ENCODE measurements at regions not wholly inside any gene's neighbourhood (a gene's known extent, or its start where the extent isn't known, plus 50 kb on each side); places are given as distances from the start of the nearest gene placed in this dataset.
A peak's percentile ranks its signal among the peaks of the same experiment; 100 is the strongest.
"Not testable (repeated sequence)": the region's sequence is repeated elsewhere in the genome, so short reads cannot be mapped to it uniquely, and the experiment has no call there.

- Mint-ChIP-seq H3K4me1 (no peaks in the 10 kb centered on the region), H3K27me3 (no peaks in the 10 kb centered on the region), H3K4me3 (no peak overlapping the region), H3K9me3 (peaks cover 0 to 13% of the 10 kb centered on the region in 2 donors), H3K36me3 (no peaks in the 10 kb centered on the region), H3K27ac (no peak overlapping the region)
- no peak for DNase-seq
- ATAC-seq (replicated peaks), result peak in 1 of 2 donors; percentile 12
Measured at GRCh38 chr9:85443190-85443598, 298.6 kb downstream of the AGTPBP1 start.

DNA sequence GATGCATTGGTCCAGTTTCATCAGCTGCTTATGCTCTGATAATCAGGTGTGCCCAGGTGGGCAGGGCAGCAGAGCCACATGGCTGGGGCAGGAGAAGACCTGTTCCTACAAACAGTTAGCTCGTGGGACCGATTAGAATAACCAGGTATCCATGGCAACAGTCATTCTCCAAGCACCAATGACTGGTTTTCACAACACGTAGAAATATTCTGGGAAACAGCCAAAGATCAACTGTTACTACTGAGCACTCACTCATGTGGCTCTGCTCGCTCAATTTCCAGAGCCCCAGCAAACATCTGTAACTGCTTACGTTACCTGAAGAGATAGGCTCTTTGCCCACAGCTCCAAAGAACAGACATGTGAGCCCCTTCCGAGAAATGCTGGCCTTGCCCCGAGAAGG, 302.0 kb downstream of the AGTPBP1 start:
- no peak for DNase-seq
- Mint-ChIP-seq H3K9me3 (peaks cover 0 to 6% of the 10 kb centered on the region in 2 donors), H3K4me3 (no peak overlapping the region), H3K27me3 (peaks cover 0 to 2% of the 10 kb centered on the region in 2 donors), H3K4me1 (no peaks in the 10 kb centered on the region), H3K36me3 (no peaks in the 10 kb centered on the region), H3K27ac (no peak overlapping the region)
- no peak for ATAC-seq (replicated peaks)

DNA sequence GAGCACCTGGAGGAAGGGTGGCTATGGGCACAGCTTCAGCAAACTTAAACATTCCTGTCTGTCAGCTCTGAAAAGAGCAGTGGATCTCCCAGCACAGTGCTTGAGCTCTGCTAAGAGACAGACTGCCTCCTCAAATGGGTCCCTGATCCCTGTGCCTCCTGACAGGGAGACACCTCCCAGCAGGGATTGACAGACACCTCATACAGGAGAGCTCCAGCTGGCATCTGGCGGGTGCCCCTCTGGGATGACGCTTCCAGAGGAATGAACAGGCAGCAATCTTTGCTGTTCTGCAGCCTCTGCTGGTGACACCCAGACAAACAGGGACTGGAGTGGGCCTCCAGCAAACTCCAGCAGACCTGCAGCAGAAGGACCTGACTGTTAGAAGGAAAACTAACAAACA, 307.8 kb downstream of the AGTPBP1 start:
- DNase-seq; ATAC-seq (replicated peaks); H3K4me3 Mint-ChIP-seq; H3K9me3 Mint-ChIP-seq; H3K4me1 Mint-ChIP-seq; H3K27ac Mint-ChIP-seq; H3K36me3 Mint-ChIP-seq: not testable (repeated sequence)
- H3K27me3 Mint-ChIP-seq, result peaks cover 2 to 10% of the 10 kb centered on the region in 2 donors

- peaks cover 7 to 14% of the 10 kb centered on the region in 2 donors for H3K27me3 Mint-ChIP-seq
- not testable (repeated sequence) for H3K4me1 Mint-ChIP-seq; H3K9me3 Mint-ChIP-seq; H3K4me3 Mint-ChIP-seq; H3K36me3 Mint-ChIP-seq; DNase-seq; H3K27ac Mint-ChIP-seq; ATAC-seq (replicated peaks)
Measured at GRCh38 chr9:85433551-85433950, 308.2 kb downstream of the AGTPBP1 start.

DNA sequence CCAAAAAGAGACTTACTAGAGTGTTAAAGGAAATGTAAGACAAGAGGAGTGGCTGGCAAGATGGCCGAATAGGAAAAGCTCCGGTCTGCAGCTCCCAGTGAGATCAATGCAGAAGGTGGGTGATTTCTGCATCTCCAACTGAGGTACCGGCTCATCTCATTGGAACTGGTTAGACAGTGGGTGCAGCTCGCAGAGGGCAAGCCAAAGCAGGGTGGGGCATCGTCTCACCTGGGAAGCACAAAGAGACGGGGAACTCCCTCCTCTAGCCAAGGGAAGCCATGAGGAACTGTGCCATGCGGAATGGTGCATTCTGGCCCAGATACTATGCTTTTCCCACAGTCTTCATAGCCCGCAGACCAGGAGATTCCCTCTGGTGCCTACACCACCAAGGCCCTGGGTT, 308.7 kb downstream of the AGTPBP1 start:
- no peaks in the 10 kb centered on the region for H3K36me3 Mint-ChIP-seq
- no peak overlapping the region for H3K4me3 Mint-ChIP-seq
- ATAC-seq (replicated peaks) (no peak), DNase-seq (no peak)
- peaks cover 0 to 1% of the 10 kb centered on the region in 2 donors for H3K9me3 Mint-ChIP-seq
- no peak overlapping the region for H3K27ac Mint-ChIP-seq
- H3K4me1 Mint-ChIP-seq, result no peaks in the 10 kb centered on the region
- H3K27me3 Mint-ChIP-seq, result peaks cover 7 to 14% of the 10 kb centered on the region in 2 donors

DNA sequence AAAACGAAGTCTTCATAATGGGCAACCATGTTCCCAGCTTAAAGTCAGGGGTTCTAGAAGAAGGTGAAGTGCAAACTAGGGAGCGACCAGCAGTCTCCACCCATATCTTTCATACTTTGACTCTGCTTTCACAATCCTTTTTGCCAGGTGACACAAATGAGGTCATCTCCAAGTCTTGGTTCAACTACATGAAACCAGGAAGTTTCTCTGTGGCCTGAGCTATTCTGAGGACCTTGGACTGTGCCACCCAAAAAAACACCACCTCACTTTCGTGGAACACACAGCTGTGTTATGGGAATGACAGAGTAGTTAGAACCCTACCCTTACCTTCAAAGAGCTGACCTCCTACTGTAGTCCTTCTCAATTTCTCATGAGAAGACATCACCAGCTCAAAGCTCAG, 309.2 kb downstream of the AGTPBP1 start:
- no peak overlapping the region for H3K4me3 Mint-ChIP-seq
- H3K9me3 Mint-ChIP-seq, result peaks cover 0 to 1% of the 10 kb centered on the region in 2 donors
- ATAC-seq (replicated peaks) (no peak), DNase-seq (no peak)
- H3K36me3 Mint-ChIP-seq, result no peaks in the 10 kb centered on the region
- no peak overlapping the region for H3K27ac Mint-ChIP-seq
- H3K27me3 Mint-ChIP-seq, result peaks cover 9 to 14% of the 10 kb centered on the region in 2 donors
- no peaks in the 10 kb centered on the region for H3K4me1 Mint-ChIP-seq

- H3K9me3 Mint-ChIP-seq, result peaks cover 0 to 1% of the 10 kb centered on the region in 2 donors
- H3K4me1 Mint-ChIP-seq, result no peaks in the 10 kb centered on the region
- H3K27ac Mint-ChIP-seq, result no peak overlapping the region
- no peaks in the 10 kb centered on the region for H3K36me3 Mint-ChIP-seq
- DNase-seq, result no peak
- peaks cover 18 to 20% of the 10 kb centered on the region in 2 donors for H3K27me3 Mint-ChIP-seq
- no peak for ATAC-seq (replicated peaks)
- no peak overlapping the region for H3K4me3 Mint-ChIP-seq
Measured at GRCh38 chr9:85431339-85432102, 310.2 kb downstream of the AGTPBP1 start.

DNA sequence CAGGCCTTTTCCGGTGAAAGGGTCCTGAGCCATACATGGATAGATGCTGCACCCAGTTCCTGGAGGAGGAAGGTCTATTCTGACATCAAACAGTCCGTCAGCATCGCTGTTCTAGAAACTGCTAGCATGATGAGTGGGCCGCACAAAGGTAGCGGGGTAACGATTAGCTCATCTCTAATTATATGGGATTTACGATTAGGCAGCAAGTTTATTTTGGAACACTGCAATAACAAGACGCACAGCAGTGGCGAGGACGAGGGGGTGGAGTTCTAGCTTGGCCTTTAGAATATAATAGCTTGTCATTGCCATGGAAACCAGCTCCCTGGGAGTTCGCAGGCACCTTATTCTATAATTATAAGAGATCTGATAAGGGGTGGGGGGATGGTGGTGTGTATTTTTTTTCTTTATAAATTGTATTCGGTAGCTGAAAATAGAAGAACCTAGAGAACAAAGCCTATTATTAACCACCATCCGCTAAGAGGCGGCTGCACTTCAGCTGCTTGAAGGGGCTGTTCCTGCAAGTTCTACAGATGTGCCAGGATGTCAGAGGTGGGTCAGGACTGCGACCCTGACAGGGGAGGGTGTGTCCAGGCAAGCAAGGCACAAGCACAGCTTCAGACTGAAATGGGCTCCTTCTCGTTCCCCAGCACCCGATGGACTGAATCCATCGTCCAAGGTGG, 311.0 kb downstream of the AGTPBP1 start:
- Mint-ChIP-seq H3K27me3 (peaks cover 23 to 25% of the 10 kb centered on the region in 2 donors), H3K27ac (no peak overlapping the region)

DNA sequence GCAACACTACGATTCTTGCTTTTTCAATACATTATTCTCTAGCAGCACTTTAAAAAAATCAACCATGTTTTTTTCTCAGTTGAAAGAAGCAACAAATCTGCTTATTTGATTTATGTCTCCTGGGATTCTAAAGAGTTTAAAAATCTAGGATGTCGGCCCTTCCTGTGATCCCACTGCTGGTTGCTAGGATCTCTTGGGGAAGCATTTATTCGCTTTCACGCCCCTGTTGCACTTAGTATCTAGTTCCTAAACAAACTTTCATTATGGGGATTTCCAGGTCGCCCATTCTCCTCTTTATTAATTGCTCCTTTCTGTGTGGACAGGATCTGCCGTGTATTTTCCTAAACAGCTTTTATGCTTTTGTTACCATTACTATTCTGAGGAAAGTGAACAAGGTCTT, 313.5 kb downstream of the AGTPBP1 start:
- peaks cover 0 to 1% of the 10 kb centered on the region in 2 donors for H3K4me1 Mint-ChIP-seq
- H3K27ac Mint-ChIP-seq, result no peak overlapping the region
- no peaks in the 10 kb centered on the region for H3K36me3 Mint-ChIP-seq
- H3K9me3 Mint-ChIP-seq, result peaks cover 0 to 1% of the 10 kb centered on the region in 2 donors
- H3K27me3 Mint-ChIP-seq, result peaks cover 20 to 29% of the 10 kb centered on the region in 2 donors
- no peak overlapping the region for H3K4me3 Mint-ChIP-seq
- DNase-seq, result no peak
- no peak for ATAC-seq (replicated peaks)

More for the DNA sequence above, 311.0 kb downstream of the AGTPBP1 start:
- Mint-ChIP-seq H3K4me3 (no peak overlapping the region), H3K4me1 (no peaks in the 10 kb centered on the region), H3K36me3 (no peaks in the 10 kb centered on the region), H3K9me3 (peaks cover 0 to 1% of the 10 kb centered on the region in 2 donors)
- DNase-seq, result no peak
- no peak for ATAC-seq (replicated peaks)

DNA sequence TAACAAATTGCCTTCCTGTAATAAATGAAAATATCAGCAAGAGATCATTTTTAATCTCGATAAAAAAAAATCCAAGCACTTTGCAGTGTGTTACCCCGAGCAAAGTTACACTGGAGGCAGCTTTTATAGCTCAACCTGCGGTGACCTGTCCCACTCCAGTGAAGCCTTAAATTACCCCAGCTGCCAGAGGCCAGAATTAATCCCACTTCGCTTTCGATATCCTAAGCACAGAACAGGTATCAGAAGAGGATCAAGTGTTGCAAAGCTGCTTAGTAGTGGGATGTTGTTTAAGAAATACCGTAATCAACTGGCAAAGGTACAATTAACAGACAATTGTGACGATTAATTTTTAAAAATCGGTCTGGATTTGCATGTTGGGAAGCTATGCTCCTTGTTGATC, 314.0 kb downstream of the AGTPBP1 start:
- Mint-ChIP-seq H3K4me3 (no peak overlapping the region), H3K27ac (no peak overlapping the region), H3K27me3 (peaks cover 20 to 29% of the 10 kb centered on the region in 2 donors), H3K9me3 (peaks cover 0 to 1% of the 10 kb centered on the region in 2 donors), H3K36me3 (no peaks in the 10 kb centered on the region), H3K4me1 (peaks cover 0 to 1% of the 10 kb centered on the region in 2 donors)
- DNase-seq (no peak), ATAC-seq (replicated peaks) (no peak)

GRCh38 chr9:85425153-85425611, 316.6 kb downstream of the AGTPBP1 start:
- H3K27me3 Mint-ChIP-seq, result peaks cover 20 to 29% of the 10 kb centered on the region in 2 donors
- H3K9me3 Mint-ChIP-seq, result peaks cover 0 to 1% of the 10 kb centered on the region in 2 donors
- DNase-seq (peak; percentile 20), ATAC-seq (replicated peaks) (peak in 1 of 2 donors; percentile 55)
- H3K36me3 Mint-ChIP-seq, result no peaks in the 10 kb centered on the region
- H3K27ac Mint-ChIP-seq, result no peak overlapping the region
- no peak overlapping the region for H3K4me3 Mint-ChIP-seq
- peaks cover 1 to 5% of the 10 kb centered on the region in 2 donors for H3K4me1 Mint-ChIP-seq

- Mint-ChIP-seq H3K27me3 (peaks cover 16 to 22% of the 10 kb centered on the region in 2 donors), H3K9me3 (no peaks in the 10 kb centered on the region), H3K4me1 (peaks cover 1 to 5% of the 10 kb centered on the region in 2 donors), H3K36me3 (no peaks in the 10 kb centered on the region), H3K27ac (no peak overlapping the region), H3K4me3 (no peak overlapping the region)
- ATAC-seq (replicated peaks) (no peak), DNase-seq (no peak)
Measured at GRCh38 chr9:85423422-85423821, 318.3 kb downstream of the AGTPBP1 start.

DNA sequence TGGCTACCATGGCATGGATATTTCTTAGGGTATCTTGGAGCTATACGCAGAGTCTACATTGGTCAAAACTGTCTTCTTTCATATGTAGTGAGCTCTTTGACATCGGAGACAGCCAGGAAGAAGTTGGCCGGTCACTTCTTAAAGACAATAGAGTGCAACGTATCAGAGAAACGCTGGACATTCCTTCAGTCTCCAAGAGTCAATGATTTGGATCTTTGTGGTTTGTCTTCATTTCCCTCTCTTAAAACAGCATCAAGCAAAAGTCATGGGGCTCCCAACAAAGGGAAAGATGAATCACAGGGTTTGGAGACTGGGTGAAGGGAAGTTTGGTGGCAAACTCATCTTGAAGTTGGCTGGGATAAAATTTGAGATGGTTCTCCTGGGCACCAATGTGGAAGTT, 320.1 kb downstream of the AGTPBP1 start:
- H3K27me3 Mint-ChIP-seq, result peaks cover 9 to 11% of the 10 kb centered on the region in 2 donors
- DNase-seq (no peak), ATAC-seq (replicated peaks) (no peak)
- H3K4me3 Mint-ChIP-seq, result no peak overlapping the region
- H3K36me3 Mint-ChIP-seq, result no peaks in the 10 kb centered on the region
- H3K4me1 Mint-ChIP-seq, result peaks cover 1 to 5% of the 10 kb centered on the region in 2 donors
- peaks cover 0 to 1% of the 10 kb centered on the region in 2 donors for H3K9me3 Mint-ChIP-seq
- no peak overlapping the region for H3K27ac Mint-ChIP-seq

DNA sequence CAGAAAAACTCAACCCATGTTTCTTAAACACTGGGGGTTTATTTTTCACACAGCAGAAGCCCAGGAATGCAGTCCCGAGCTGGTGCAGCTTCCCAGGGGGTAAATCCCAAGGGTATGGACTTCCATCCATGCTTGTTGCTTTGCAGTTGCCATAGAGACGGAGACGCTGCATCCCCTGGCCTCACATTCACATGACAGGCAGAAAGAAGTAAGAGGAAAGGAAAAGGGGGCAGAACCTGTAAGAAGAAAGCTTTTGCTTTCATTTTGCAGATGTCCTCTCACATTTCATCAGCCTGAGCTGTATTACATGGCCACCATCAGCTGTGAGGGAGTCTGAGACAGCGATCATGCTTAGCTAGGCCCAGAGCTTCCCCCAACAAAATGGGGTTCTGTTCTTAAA, 321.0 kb downstream of the AGTPBP1 start:
- H3K27ac Mint-ChIP-seq, result no peak overlapping the region
- H3K4me1 Mint-ChIP-seq, result peaks cover 1 to 5% of the 10 kb centered on the region in 2 donors
- H3K27me3 Mint-ChIP-seq, result peaks cover 4 to 6% of the 10 kb centered on the region in 2 donors
- DNase-seq (no peak), ATAC-seq (replicated peaks) (no peak)
- no peaks in the 10 kb centered on the region for H3K36me3 Mint-ChIP-seq
- H3K9me3 Mint-ChIP-seq, result peaks cover 0 to 1% of the 10 kb centered on the region in 2 donors
- H3K4me3 Mint-ChIP-seq, result no peak overlapping the region

DNA sequence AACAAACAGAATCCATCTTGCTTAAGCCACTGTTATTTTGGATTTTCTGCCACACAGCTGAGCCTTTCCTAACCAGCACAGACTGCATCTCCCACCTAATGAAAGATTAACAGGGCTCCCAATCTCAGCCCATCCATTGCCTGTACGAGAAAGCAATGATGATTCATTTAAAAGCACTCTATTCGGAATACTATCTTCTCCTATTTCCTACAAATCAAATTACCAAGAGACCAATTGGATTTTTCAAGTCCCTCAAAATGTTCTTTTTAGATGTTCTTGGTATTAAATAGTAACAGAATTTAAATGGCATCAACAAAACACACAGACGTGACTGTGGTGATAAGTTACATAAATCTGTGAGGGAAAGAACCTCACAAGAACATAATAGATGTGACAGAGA, 324.1 kb downstream of the AGTPBP1 start:
- H3K4me1 Mint-ChIP-seq, result peaks cover 0 to 5% of the 10 kb centered on the region in 2 donors
- ATAC-seq (replicated peaks) (no peak), DNase-seq (no peak)
- H3K36me3 Mint-ChIP-seq, result no peaks in the 10 kb centered on the region
- H3K27me3 Mint-ChIP-seq, result no peaks in the 10 kb centered on the region
- H3K4me3 Mint-ChIP-seq, result no peak overlapping the region
- no peak overlapping the region for H3K27ac Mint-ChIP-seq
- peaks cover 0 to 1% of the 10 kb centered on the region in 2 donors for H3K9me3 Mint-ChIP-seq

Data from stimulated activated naive B cell treated with anti-CD40 and anti-IgM and Interleukin-4, amounts not matched to agents 10 μg/mL and 1 μg/mL and 100 μg/mL, for 72 hours (primary cell).